ENCODE measurements at regions not wholly inside any gene's neighbourhood (a gene's known extent, or its start where the extent isn't known, plus 50 kb on each side); places are given as distances from the start of the nearest gene placed in this dataset.
"Not testable (repeated sequence)": the region's sequence is repeated elsewhere in the genome, so short reads cannot be mapped to it uniquely, and the experiment has no call there.

- no peak for DNase-seq
Observed at GRCh38 chr3:13766128-13766527, 113.7 kb downstream of the WNT7A start.

DNA sequence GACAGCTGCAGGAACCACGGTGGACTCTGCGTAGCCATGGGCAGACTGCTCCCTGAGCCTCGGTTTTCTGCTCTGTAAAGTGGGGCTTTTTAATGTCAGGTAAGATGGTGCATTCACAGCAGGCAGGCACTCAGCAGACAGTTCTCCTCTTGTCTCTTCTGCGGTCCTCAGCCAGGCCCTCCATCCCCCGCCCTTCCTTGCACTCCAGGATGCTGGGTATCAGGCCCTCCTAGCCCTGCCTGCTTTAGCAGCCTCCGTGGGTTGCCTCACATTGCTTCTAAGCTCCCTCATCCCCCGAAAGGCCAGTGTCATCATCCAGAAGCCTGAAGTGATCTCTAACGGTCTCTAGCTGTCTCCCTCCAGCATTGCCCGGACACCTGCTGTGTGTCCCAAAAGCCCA lies 115.7 kb downstream of the WNT7A start:
- DNase-seq, result no peak

DNA sequence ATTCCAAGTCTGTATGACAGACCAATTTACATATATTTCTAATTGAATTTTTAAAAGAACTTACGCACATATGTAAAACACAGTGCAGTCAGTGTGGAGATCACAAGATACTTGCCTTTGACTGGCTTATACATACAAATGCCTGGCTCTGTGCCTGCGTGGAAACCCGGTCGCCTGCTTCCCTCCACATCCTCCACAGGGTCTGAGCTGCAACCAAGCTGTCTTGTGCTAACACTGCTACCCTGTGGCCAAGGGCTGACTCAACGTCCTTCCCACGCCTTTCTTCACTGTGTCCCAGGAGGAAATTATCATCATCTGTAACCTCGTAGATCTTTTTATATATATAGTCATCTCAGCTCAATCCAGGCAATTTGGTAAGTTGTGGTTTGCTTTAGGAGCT lies 117.0 kb downstream of the WNT7A start:
- no peak for DNase-seq

- DNase-seq, result no peak
Observed at GRCh38 chr3:13750731-13751130, 129.1 kb downstream of the WNT7A start.

- no peak for DNase-seq
Observed at GRCh38 chr3:13750215-13750614, 129.7 kb downstream of the WNT7A start.

GRCh38 chr3:13749063-13749764 lies 130.7 kb downstream of the WNT7A start:
- DNase-seq, result no peak

DNA sequence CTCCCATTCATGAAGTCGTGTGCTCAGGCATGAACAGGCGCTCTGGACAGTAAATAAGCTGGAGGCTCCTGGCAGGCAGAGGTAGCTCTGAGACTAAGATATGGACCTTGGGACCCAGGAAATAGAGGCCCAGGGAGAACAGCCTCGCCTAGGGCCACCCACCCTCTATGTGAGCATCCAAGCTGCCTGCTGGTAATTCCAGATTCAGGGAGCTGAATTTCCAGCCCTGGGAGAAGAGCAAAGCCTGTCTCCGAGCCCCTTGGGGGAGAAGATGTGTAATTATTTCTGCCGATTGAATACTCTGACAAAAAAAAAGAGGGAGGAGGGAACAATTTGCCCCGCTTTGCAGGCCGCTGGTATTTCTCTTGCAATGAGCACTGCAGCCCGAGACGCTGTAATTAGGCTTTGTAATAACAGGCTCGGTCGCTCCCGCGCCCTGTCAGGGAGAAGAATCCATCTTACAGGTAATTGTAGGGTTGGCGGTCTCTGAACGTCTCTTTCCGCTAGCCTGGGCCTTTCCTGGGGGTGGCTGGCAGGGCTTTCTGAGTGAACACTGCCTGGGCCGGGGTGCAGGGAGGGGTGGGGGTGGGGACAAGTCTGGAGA lies 131.5 kb downstream of the WNT7A start:
- no peak for DNase-seq

- DNase-seq, result no peak
Observed at GRCh38 chr3:13747627-13748026, 132.2 kb downstream of the WNT7A start.

GRCh38 chr3:13746385-13746784 lies 133.5 kb downstream of the WNT7A start:
- DNase-seq, result no peak

GRCh38 chr3:13745636-13746035 lies 134.2 kb downstream of the WNT7A start:
- no peak for DNase-seq

DNA sequence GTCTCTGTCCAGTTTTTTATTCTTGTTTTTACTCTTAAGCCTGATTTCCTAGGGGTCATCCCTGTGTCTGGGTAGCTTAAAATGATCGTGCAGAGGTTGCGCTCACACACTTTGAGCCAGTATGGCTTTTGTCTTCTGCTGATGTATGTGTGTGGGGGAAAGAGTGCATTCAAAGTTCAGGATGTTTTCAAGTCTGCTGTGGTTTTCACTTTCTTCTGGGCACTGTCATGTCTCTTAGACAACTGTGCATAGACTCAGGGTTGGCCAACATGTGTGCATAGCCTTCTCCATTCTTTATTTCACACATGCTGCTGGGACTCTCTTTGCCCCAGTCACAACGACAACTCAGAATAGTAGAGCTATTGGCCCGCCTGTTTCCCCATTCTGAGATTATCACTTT lies 139.1 kb downstream of the WNT7A start:
- DNase-seq, result no peak

DNA sequence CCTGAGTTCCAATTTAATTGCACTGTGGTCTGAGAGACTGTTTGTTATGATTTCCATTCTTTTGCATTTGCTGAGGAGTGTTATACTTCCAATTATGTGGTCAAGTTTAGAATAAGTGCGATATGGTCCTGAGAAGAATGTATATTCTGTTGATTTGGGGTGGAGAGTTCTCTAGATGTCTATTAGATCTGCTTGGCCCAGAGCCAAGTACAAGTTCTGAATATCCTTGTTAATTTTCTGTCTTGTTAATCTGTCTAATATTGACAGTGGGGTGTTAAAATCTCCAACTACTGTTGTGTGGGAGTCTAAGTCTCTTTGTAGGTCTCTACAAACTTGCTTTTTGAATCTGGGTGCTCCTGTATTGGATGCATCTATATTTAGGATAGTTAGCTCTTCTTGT lies 146.1 kb downstream of the WNT7A start:
- not testable (repeated sequence) for DNase-seq

GRCh38 chr3:13728487-13728886 lies 151.4 kb downstream of the WNT7A start:
- no peak for DNase-seq

DNA sequence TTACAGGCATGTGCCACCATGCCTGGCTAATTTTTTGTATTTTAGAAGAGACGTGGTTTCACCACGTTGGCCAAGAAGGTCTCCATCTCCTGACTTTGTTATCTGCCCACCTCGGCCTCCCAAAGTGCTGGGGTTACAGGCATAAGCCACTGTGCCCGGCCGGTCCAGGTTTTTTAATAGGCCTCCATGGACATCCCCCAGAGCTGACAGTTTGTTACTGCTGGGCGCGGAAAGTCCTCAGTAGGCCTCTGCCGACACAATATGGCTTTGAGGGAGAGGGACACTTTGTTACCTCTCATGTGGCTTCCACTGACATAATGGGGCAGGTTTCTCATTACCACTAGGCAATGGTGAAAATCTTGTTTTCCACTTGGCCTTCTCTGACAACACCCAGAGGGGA lies 152.0 kb downstream of the WNT7A start:
- no peak for DNase-seq

DNA sequence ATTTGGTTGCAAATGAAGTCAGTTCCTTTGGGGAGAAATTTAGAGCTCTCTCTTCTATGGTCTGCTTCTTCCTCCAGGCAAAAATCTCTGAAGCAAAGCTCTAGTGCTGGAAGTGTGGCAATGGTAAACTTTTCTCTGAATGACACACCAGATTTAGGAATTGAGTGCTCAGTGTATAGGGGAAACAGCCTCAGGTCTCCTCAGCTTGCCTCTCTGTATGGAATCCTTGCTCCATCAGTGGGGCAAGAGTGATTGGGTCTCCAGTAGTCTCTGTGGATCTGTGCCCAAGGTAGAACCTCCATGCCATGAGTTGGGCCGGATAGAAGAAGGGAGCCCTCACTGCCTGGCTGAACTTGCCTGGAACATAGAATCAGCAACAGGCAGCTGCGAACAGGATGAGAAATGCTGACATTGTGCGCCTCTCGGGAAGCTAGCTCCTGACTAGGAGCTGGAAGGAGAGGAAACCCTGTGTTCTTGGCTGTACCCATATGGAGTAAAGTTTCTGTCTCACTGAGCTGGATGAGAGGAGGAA lies 156.1 kb downstream of the WNT7A start:
- no peak for DNase-seq

- DNase-seq, result no peak
Observed at GRCh38 chr3:13722178-13722577, 157.7 kb downstream of the WNT7A start.

- no peak for DNase-seq
Observed at GRCh38 chr3:13718436-13718835, 161.4 kb downstream of the WNT7A start.

DNA sequence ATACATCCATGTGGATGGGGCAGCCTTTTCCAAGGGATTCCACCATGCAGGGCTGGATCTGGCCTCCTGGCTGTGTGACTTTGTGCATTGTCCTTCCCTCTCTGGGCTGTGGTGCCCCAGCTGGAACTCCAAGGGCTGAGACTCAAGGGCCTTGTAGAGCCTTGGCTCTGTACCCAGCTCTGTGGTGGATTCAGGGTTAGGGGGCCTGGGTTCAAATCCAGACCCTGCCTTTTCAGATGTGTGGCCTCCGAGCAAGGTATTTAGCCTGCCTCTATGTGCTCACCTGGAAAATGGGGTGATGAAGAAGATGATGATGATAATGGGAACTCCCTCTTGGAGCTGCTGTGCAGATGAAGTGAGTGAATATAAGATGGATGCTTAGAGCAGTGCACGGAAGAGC lies 161.9 kb downstream of the WNT7A start:
- peak; percentile 39 for DNase-seq

GRCh38 chr3:13717222-13717895 lies 162.5 kb downstream of the WNT7A start:
- DNase-seq, result no peak

GRCh38 chr3:13716540-13717221 lies 163.2 kb downstream of the WNT7A start:
- no peak for DNase-seq

- peak; percentile 27 for DNase-seq
Observed at GRCh38 chr3:13715961-13716360, 163.9 kb downstream of the WNT7A start.

- peak; percentile 48 for DNase-seq
Observed at GRCh38 chr3:13715167-13715954, 164.5 kb downstream of the WNT7A start.
